Tibial nerve (tissue), 4 donors: ENCODE measurements at regions not wholly inside any gene's neighbourhood (a gene's known extent, or its start where the extent isn't known, plus 50 kb on each side); places are given as distances from the start of the nearest gene placed in this dataset.

Experiments used
- DNase-seq, 2 donors: peaks; one replicate each; pipeline ENCODE4 v3.0.0-alpha.2; 2019; ENCODE audit warnings: low spot score in 2 of 2
- H3K27ac ChIP-seq, 4 donors: fragments of 200-600 bp; sonication (generic) in 3 of 4; one replicate each; pipeline ENCODE4 v1.5.1; 2017 to 2019; ENCODE audit warnings: mild to moderate bottlenecking in 1 of 4
- H3K27me3 ChIP-seq, 2 donors: fragments of 200-600 bp; sonication (generic) in 1 of 2; one replicate each; pipeline versions ENCODE4 v1.5.1 to v1.6.0; 2017 to 2019
- H3K36me3 ChIP-seq, 3 donors: fragments of 200-600 bp; sonication (generic); one replicate each; pipeline ENCODE4 v1.5.1; 2018 to 2019
- H3K4me1 ChIP-seq, 4 donors: fragments of 200-600 bp; sonication (generic) in 3 of 4; one replicate each; pipeline ENCODE4 v1.5.1; 2017 to 2019
- H3K4me3 ChIP-seq, 4 donors: fragments of 200-600 bp; sonication (generic) in 3 of 4; one replicate each; pipeline ENCODE4 v1.5.1; 2017 to 2019; ENCODE audit warnings: mild to moderate bottlenecking in 1 of 4, moderate library complexity in 1 of 4
- H3K9me3 ChIP-seq, 4 donors: fragments of 200-600 bp; sonication (generic) in 3 of 4; one replicate each; pipeline ENCODE4 v1.5.1; 2017 to 2019
- CTCF ChIP-seq, 5 experiments: fragments of 200-600 bp in 3 of 5; fragments of 450-650 bp in 2 of 5; sonication (generic) in 3 of 5; IDR thresholded peaks; one replicate each; pipeline ENCODE4 v1.5.1; 2016 to 2019; ENCODE audit warnings: antibody characterized with exemption in 5 of 5, mild to moderate bottlenecking in 3 of 5, moderate library complexity in 2 of 5
- EP300 ChIP-seq, 2 donors: sonication (generic); formaldehyde crosslinking; IDR thresholded peaks; one replicate each; pipeline ENCODE4 v1.6.1; 2017; ENCODE audit warnings: antibody characterized with exemption in 2 of 2, mild to moderate bottlenecking in 1 of 2
- POLR2A ChIP-seq, 2 donors: fragments of 450-650 bp; IDR thresholded peaks; one replicate each; pipeline ENCODE4 v1.6.1; 2017; ENCODE audit warnings: antibody characterized with exemption in 2 of 2, mild to moderate bottlenecking in 2 of 2, moderate library complexity in 2 of 2
- WGBS, 2 donors: methylation state at CpG; one replicate each; pipeline ENCODE4 v1.1.5; 2018; 5-methylcytosine and 5-hydroxymethylcytosine counted together

DNA sequence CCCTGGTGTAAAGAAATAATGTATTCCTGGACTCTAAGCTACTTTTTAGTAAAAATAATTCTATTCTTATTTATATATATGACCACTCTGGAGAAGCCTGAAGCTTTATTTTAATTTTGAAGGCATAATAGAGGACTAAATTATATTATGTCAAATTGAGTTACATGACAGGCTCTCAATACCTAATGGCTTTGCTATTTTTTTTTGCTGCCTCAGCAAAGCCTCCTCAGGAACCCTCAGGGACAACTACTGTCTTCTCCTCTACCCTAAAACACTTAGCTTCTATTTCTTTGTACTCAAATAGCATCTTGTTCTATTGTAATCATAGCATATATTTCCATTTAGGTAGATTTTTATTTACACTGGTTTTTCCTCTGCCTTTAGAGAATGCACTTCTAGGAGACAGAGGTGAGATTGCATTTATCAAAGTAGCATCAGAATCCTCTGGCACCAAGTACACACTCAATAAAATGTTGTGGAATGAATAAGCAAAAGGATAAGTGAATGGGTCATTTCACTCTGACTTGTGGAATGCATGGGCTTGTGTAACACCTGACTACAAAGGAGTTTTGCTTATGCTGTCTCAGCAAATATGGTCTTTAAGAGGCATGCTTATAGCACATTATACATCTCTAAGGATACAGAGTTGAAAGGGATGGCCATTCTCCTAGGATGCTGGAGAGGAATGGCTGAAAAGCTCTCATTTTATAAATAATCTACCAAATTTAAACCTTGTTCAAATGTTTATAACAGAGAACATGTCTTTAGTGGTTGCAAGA lies 605.2 kb downstream of the KCNJ2 start:
- H3K4me3 ChIP-seq = no peak overlapping the region
- no peaks in the 10 kb centered on the region for H3K27me3 ChIP-seq
- TF ChIP-seq POLR2A (IDR thresholded peaks at IDR 0.05) = no peak
- TF ChIP-seq CTCF (IDR thresholded peaks at IDR 0.05) = no peak
- no peak for TF ChIP-seq EP300 (IDR thresholded peaks at IDR 0.05)
- no peak overlapping the region for H3K27ac ChIP-seq
- no peak for DNase-seq
- H3K4me1 ChIP-seq = no peaks in the 10 kb centered on the region
- no peaks in the 10 kb centered on the region for H3K36me3 ChIP-seq
- no peaks in the 10 kb centered on the region for H3K9me3 ChIP-seq

GRCh38 chr17:70775679-70776078 lies 606.3 kb downstream of the KCNJ2 start:
- no peaks in the 10 kb centered on the region for H3K4me1 ChIP-seq
- WGBS, 2 donors = 71 to 73% methylated on average over 2 of the region's 2 CpGs
- no peaks in the 10 kb centered on the region for H3K36me3 ChIP-seq
- H3K27ac ChIP-seq = no peak overlapping the region
- TF ChIP-seq POLR2A (IDR thresholded peaks at IDR 0.05) (no peak), CTCF (IDR thresholded peaks at IDR 0.05) (no peak), EP300 (IDR thresholded peaks at IDR 0.05) (no peak)
- H3K9me3 ChIP-seq = no peaks in the 10 kb centered on the region
- DNase-seq = no peak
- H3K4me3 ChIP-seq = no peak overlapping the region
- H3K27me3 ChIP-seq = no peaks in the 10 kb centered on the region

GRCh38 chr17:70776441-70776840 lies 607.1 kb downstream of the KCNJ2 start:
- no peak for DNase-seq
- 55 to 59% methylated on average over 3 of the region's 3 CpGs for WGBS, 2 donors
- no peaks in the 10 kb centered on the region for H3K4me1 ChIP-seq
- H3K27ac ChIP-seq = no peak overlapping the region
- H3K36me3 ChIP-seq = no peaks in the 10 kb centered on the region
- H3K9me3 ChIP-seq = no peaks in the 10 kb centered on the region
- H3K27me3 ChIP-seq = no peaks in the 10 kb centered on the region
- H3K4me3 ChIP-seq = no peak overlapping the region
- TF ChIP-seq CTCF (IDR thresholded peaks at IDR 0.05) (no peak), POLR2A (IDR thresholded peaks at IDR 0.05) (no peak), EP300 (IDR thresholded peaks at IDR 0.05) (no peak)

- DNase-seq = no peak
- TF ChIP-seq CTCF (IDR thresholded peaks at IDR 0.05) = no peak
- TF ChIP-seq EP300 (IDR thresholded peaks at IDR 0.05) = no peak
- no peak for TF ChIP-seq POLR2A (IDR thresholded peaks at IDR 0.05)
- Histone ChIP-seq H3K9me3 (no peaks in the 10 kb centered on the region), H3K27ac (no peak overlapping the region), H3K4me1 (no peaks in the 10 kb centered on the region), H3K4me3 (no peak overlapping the region), H3K36me3 (no peaks in the 10 kb centered on the region), H3K27me3 (no peaks in the 10 kb centered on the region)
- 82 to 90% methylated on average over 2 of the region's 2 CpGs for WGBS, 2 donors
These were observed 610.7 kb downstream of the KCNJ2 start for GRCh38 chr17:70780031-70780430.

- TF ChIP-seq CTCF (IDR thresholded peaks at IDR 0.05) (no peak), POLR2A (IDR thresholded peaks at IDR 0.05) (no peak), EP300 (IDR thresholded peaks at IDR 0.05) (no peak)
- no peak overlapping the region for H3K27ac ChIP-seq
These were observed 616.7 kb downstream of the KCNJ2 start for GRCh38 chr17:70786081-70786480.

More at GRCh38 chr17:70786081-70786480, 616.7 kb downstream of the KCNJ2 start:
- Histone ChIP-seq H3K4me1 (no peaks in the 10 kb centered on the region), H3K36me3 (no peaks in the 10 kb centered on the region), H3K4me3 (no peak overlapping the region), H3K27me3 (no peaks in the 10 kb centered on the region), H3K9me3 (no peaks in the 10 kb centered on the region)
- DNase-seq = no peak
- WGBS, 2 donors = 62 to 65% methylated on average over 2 of the region's 2 CpGs
